Mucosa of descending colon (tissue), 3 donors: ENCODE measurements at regions not wholly inside any gene's neighbourhood (a gene's known extent, or its start where the extent isn't known, plus 50 kb on each side); places are given as distances from the start of the nearest gene placed in this dataset.

ENCODE experiments used
- ATAC-seq: fragments of 200-7000 bp; cut with Tn5 transposase; one replicate; pipeline ENCODE4 v1.9.1; 2020; ENCODE audit warnings: mild to moderate bottlenecking, moderate library complexity
- DNase-seq, 3 donors: peaks; one replicate each; pipeline ENCODE4 v3.0.0-alpha.2; 2020
- H3K36me3 ChIP-seq: fragments of 200-600 bp; one replicate; pipeline ENCODE4 v1.8.0; 2021; ENCODE audit warnings: low read depth, mild to moderate bottlenecking
- H3K4me1 ChIP-seq: fragments of 200-600 bp; one replicate; pipeline ENCODE4 v1.8.0; 2021; ENCODE audit warnings: low read depth, mild to moderate bottlenecking
- H3K4me3 ChIP-seq: fragments of 200-600 bp; one replicate; pipeline ENCODE4 v1.8.0; 2021; ENCODE audit warnings: mild to moderate bottlenecking
- H3K9me3 ChIP-seq: fragments of 200-600 bp; one replicate; pipeline ENCODE4 v1.8.0; 2021; ENCODE audit warnings: mild to moderate bottlenecking
- intact Hi-C, 2 donors: fragments of 100-400 bp; cut with DNase I in 1 of 2; cut with micrococcal nuclease in 1 of 2; formaldehyde crosslinking; loops; one replicate each; pipeline versions ENCODE4 v1.11.0 to v1.11.1; 2022; cut with DNase I, micrococcal nuclease
- TF ChIP-seq, protein P1 (sequence below): fragments of 200-600 bp; IDR thresholded peaks from one replicate; pipeline ENCODE4 v1.8.0; 2022; ENCODE audit warnings: antibody characterized with exemption, mild to moderate bottlenecking
- donor health status: DM: no; HTN: no; CAD: no; lungs with moderate emphysema.
- donor health status: DM: no; HTN: no; CAD: no.
- donor health status: DM: no; HTN: yes; CAD: no.

DNA sequence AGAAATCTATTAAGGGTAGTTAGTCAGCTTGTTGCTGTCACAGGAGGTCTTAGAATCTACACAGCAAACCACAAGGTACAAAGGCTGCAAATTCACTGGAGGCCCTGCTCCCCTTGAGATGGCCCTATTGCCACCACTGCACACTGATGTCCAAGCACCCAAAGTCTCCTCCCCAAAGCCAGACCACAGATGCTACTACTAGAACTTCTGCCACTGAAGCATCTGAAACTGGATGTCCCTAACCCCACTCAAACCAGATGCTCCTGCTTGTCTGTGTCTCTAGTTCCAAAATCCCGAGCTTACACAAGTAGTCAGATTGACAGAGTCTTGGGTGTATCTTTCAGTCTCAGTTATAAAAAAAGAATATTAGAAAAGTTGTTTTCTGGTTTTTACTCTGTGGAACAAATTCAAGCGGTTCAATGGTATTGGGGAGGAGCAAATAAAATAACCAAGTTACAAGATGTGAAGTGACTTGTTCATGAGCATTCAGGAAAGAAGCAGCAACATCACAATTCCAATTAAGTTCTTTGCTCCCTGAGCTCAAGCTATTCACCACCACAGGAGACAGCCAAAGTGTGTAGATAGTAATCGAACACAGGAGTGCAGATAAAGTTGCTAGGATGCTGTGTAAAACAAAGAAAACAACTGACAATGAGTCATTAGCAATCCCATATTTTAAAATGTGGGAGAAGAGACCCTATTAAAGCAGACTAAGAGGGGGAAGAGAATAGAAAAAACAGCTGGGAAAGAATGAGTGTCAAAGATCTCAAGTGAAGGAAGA, 352.3 kb downstream of the PDGFC start:
- intact Hi-C loops: no loop called here
- H3K36me3 ChIP-seq: no peaks in the 10 kb centered on the region
- no peak for ATAC-seq
- no peak overlapping the region for H3K4me3 ChIP-seq
- H3K4me1 ChIP-seq: no peaks in the 10 kb centered on the region
- no peak for DNase-seq
- H3K9me3 ChIP-seq: no peaks in the 10 kb centered on the region
- TF ChIP-seq, protein P1, sequence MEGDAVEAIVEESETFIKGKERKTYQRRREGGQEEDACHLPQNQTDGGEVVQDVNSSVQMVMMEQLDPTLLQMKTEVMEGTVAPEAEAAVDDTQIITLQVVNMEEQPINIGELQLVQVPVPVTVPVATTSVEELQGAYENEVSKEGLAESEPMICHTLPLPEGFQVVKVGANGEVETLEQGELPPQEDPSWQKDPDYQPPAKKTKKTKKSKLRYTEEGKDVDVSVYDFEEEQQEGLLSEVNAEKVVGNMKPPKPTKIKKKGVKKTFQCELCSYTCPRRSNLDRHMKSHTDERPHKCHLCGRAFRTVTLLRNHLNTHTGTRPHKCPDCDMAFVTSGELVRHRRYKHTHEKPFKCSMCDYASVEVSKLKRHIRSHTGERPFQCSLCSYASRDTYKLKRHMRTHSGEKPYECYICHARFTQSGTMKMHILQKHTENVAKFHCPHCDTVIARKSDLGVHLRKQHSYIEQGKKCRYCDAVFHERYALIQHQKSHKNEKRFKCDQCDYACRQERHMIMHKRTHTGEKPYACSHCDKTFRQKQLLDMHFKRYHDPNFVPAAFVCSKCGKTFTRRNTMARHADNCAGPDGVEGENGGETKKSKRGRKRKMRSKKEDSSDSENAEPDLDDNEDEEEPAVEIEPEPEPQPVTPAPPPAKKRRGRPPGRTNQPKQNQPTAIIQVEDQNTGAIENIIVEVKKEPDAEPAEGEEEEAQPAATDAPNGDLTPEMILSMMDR: no peak

DNA sequence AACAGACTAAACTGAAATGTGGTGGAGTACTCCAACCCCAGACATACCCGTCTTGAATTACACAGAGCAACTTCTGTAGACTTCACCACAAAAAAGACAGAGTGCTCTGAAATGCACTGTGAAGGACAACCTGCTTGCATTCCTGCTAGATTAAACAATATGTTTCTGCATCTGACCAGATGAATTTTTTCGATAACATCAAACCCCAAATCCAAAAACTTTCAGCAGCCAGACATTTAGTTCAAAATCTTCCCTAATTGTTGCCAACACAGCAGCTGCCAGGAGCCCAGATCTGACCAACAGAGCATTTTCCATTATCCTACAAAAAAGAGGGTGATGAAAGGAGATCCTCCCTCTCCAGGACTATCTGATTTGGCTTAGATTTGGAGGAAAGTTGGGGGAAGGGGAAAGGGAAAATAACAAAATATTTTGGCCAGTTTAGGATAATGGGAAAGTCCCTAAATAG, 356.5 kb downstream of the PDGFC start:
- Histone ChIP-seq H3K36me3 (no peaks in the 10 kb centered on the region), H3K4me1 (no peaks in the 10 kb centered on the region), H3K9me3 (no peaks in the 10 kb centered on the region), H3K4me3 (no peak overlapping the region)
- TF ChIP-seq, protein P1: no peak
- DNase-seq (no peak), ATAC-seq (no peak)
- intact Hi-C loops: no loop called here

DNA sequence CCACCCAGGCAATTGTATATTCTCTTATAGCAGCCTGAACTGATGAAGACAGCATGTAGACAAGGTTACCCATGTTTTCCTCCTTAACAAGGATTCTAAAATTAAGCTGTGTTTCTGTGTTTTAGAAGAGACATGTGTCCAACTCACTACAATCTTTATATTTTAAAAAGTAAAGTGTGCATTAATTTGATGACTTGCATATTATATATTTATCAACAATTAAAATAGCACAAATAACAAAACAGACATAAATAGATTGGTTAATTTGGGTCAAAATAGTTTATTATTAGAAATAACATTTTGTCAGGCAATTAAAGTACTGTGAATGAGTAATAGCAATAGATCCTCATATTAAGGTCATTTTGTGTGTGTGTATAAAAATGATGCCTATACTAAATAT, 357.1 kb downstream of the PDGFC start:
- ATAC-seq (no peak), DNase-seq (no peak)
- no peaks in the 10 kb centered on the region for H3K4me1 ChIP-seq
- H3K36me3 ChIP-seq: no peaks in the 10 kb centered on the region
- TF ChIP-seq, protein P1: no peak
- intact Hi-C loops: no loop called here
- no peak overlapping the region for H3K4me3 ChIP-seq
- H3K9me3 ChIP-seq: no peaks in the 10 kb centered on the region

DNA sequence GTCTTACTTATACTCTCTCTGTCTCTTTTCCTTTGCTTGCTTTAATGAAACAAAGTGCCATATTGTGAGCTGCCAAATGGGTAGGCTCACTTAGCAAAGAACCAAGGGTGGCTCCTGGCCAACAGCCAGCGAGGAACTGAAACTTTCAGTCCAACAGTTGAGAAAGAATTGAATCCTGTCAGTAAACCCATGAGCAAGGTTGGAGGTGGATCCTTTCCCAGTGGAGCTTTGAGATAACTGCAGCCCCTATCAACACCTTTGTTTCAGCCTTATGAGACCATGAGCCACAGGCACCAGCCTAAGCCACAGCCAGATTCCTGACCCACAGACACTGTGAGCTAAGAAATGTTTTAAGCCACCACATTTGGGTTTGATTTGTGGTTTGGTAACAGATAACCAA, 362.2 kb downstream of the PDGFC start:
- H3K36me3 ChIP-seq: no peaks in the 10 kb centered on the region
- DNase-seq: peak in 1 of 3 donors; percentile 12
- H3K4me1 ChIP-seq: no peaks in the 10 kb centered on the region
- H3K9me3 ChIP-seq: no peaks in the 10 kb centered on the region
- intact Hi-C loops: no loop called here
- no peak for ATAC-seq
- TF ChIP-seq, protein P1: no peak
- H3K4me3 ChIP-seq: no peak overlapping the region

DNA sequence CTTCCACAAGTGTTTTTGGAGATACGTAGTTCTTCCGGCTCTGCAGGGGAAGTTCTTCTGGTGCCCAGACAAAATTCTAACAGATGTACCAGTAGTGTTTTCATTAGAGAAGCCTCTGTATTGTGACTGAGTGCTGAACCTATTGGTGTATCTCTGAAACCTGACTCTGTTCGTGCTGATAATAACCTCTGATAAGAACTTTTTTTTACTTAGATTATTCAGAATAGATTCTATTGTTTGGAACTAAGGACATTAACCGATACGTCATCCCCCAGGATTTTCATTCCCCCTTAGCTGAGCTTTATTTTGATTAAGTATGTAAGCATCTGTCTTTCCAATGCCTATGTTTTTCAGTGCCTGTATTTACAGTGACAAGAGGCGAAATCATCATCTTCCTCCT, 362.9 kb downstream of the PDGFC start:
- TF ChIP-seq, protein P1: no peak
- no peak overlapping the region for H3K4me3 ChIP-seq

DNA sequence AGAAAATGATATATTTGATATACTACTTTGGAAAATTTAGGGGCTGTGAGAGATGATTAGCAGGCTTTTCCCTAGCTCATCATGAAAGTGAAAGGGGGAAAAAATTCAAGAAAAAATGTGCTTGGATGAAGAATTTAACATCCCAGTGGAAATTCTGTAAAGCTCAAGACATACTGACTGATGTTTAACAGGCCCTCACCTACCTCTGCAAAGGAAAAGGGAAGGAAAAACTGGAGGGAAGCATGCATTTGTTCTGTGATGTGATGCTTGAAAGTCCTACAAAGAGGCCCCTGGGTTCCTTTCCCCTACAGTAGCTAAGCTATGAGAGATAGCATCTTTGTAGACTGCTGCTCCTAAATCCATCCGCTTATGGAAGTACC, 364.1 kb downstream of the PDGFC start:
- ATAC-seq: no peak
- no peak overlapping the region for H3K4me3 ChIP-seq
- no peaks in the 10 kb centered on the region for H3K36me3 ChIP-seq
- intact Hi-C loops: no loop called here
- H3K9me3 ChIP-seq: no peaks in the 10 kb centered on the region
- no peaks in the 10 kb centered on the region for H3K4me1 ChIP-seq
- TF ChIP-seq, protein P1: no peak
- no peak for DNase-seq

More for the DNA sequence above, 362.9 kb downstream of the PDGFC start:
- DNase-seq (no peak), ATAC-seq (no peak)
- Histone ChIP-seq H3K36me3 (no peaks in the 10 kb centered on the region), H3K9me3 (no peaks in the 10 kb centered on the region), H3K4me1 (no peaks in the 10 kb centered on the region)
- intact Hi-C loops: no loop called here
